A549 (cell line): ENCODE measurements at regions not wholly inside any gene's neighbourhood (a gene's known extent, or its start where the extent isn't known, plus 50 kb on each side); places are given as distances from the start of the nearest gene placed in this dataset.
A peak's percentile ranks its signal among the peaks of the same experiment; 100 is the strongest.

Source experiments
- ATAC-seq, 2 experiments: fragments of 200-7000 bp in 1 of 2; fragments of >200 bp in 1 of 2; cut with Nextera tagmentation in 1 of 2; cut with Tn5 transposase in 1 of 2; 3 replicates each; pipeline versions ENCODE4 v1.8.0 to v1.9.1; 2018 to 2020; ENCODE audit warnings: mild to moderate bottlenecking in 1 of 2, moderate library complexity in 1 of 2
- CTCF ChIA-PET: fragments of 300-600 bp; sonication (Branson Sonifier 250); formaldehyde crosslinking; extraction: SDS; loops from one replicate; lab custom pipeline; 2021; ENCODE audit warnings: antibody characterized with exemption, inconsistent platforms; lab: Yijun Ruan, JAX
- POLR2A ChIA-PET: fragments of 350-600 bp; formaldehyde crosslinking; extraction: SDS; loops from one replicate; lab custom pipeline; 2021; ENCODE audit warnings: antibody characterized with exemption, inconsistent platforms; lab: Yijun Ruan, JAX
- DNase-seq, 2 experiments: peaks; one replicate each; pipeline versions ENCODE4 v3.0.0 to v3.0.0-alpha.2; 2011 to 2016; ENCODE audit warnings: low read depth in 1 of 2, low spot score in 1 of 2
- FAIRE-seq: peaks from 2 replicates; lab custom pipeline; 2011; peaks lifted over from hg19 to GRCh38; lab: Jason Lieb, UNC
- H3K27ac ChIP-seq, 2 experiments: fragments of >200 bp; sonication (Bioruptor Twin); formaldehyde crosslinking; 3 replicates each; pipeline ENCODE4 v1.5.1; 2016 to 2017
- H3K4me1 ChIP-seq: fragments of >200 bp; sonication (Bioruptor Twin); formaldehyde crosslinking; 3 replicates; pipeline ENCODE4 v1.6.1; 2016
- H3K4me2 ChIP-seq: fragments of >200 bp; sonication (Bioruptor Twin); formaldehyde crosslinking; 3 replicates; pipeline ENCODE4 v1.6.1; 2016
- H3K4me3 ChIP-seq: fragments of >200 bp; sonication (Bioruptor Twin); formaldehyde crosslinking; 3 replicates; pipeline ENCODE4 v1.5.1; 2016
- H3K9me3 ChIP-seq: fragments of >200 bp; sonication (Bioruptor Twin); formaldehyde crosslinking; 3 replicates; pipeline ENCODE4 v1.6.1; 2016
- ATOH8 ChIP-seq: fragments of 250-450 bp; sonication (Bioruptor Pico); IDR thresholded peaks from 2 replicates; pipeline ENCODE4 v1.5.0; 2020; ENCODE audit warnings: low read depth, mild to moderate bottlenecking, moderate library complexity
- BHLHE40 ChIP-seq: IDR thresholded peaks from 2 replicates; pipeline ENCODE4 v1.6.1; 2012; ENCODE audit warnings: low read depth, low read length, inconsistent platforms
- CBX8 ChIP-seq: fragments of 200-600 bp; sonication (generic); IDR thresholded peaks from 2 replicates; pipeline ENCODE4 v1.6.1; 2016
- CEBPB ChIP-seq, 2 experiments: fragments of >200 bp in 1 of 2; sonication (Bioruptor Twin) in 1 of 2; formaldehyde crosslinking in 1 of 2; IDR thresholded peaks; 2 replicates each; pipeline ENCODE4 v1.6.1; 2012 to 2016
- CHD4 ChIP-seq: fragments of 200-600 bp; sonication (generic); IDR thresholded peaks from 2 replicates; pipeline ENCODE4 v1.6.1; 2016; ENCODE audit warnings: antibody characterized with exemption, mild to moderate bottlenecking, borderline replicate concordance
- CTCF ChIP-seq: fragments of >200 bp; sonication (Bioruptor Twin); formaldehyde crosslinking; IDR thresholded peaks from 3 replicates; pipeline ENCODE4 v1.5.1; 2016
- EHF ChIP-seq: fragments of 250-450 bp; sonication (Bioruptor Pico); IDR thresholded peaks from 2 replicates; pipeline ENCODE4 v1.5.0; 2020; ENCODE audit warnings: mild to moderate bottlenecking
- ESRRA ChIP-seq: fragments of 150-350 bp; IDR thresholded peaks from 2 replicates; pipeline ENCODE4 v1.6.1; 2014; ENCODE audit warnings: mild to moderate bottlenecking, low read length, borderline replicate concordance
- FOSB ChIP-seq: fragments of 250-450 bp; sonication (Bioruptor Pico); IDR thresholded peaks from 2 replicates; pipeline ENCODE4 v1.5.0; 2020; ENCODE audit warnings: mild to moderate bottlenecking, moderate library complexity
- GATA3 ChIP-seq: IDR thresholded peaks from 2 replicates; pipeline ENCODE4 v1.6.1; 2012; ENCODE audit warnings: borderline replicate concordance
- HES2 ChIP-seq: fragments of >200 bp; sonication (Bioruptor Twin); formaldehyde crosslinking; IDR thresholded peaks from 2 replicates; pipeline ENCODE4 v1.6.1; 2016
- HEYL ChIP-seq: fragments of 250-450 bp; sonication (Bioruptor Pico); IDR thresholded peaks from 2 replicates; pipeline ENCODE4 v1.8.0; 2021; ENCODE audit warnings: mild to moderate bottlenecking, moderate library complexity
- HOXA7 ChIP-seq: fragments of 250-450 bp; sonication (Bioruptor Pico); IDR thresholded peaks from 2 replicates; pipeline ENCODE4 v1.5.0; 2020; ENCODE audit warnings: mild to moderate bottlenecking, moderate library complexity
- JUN ChIP-seq, 2 experiments: fragments of >200 bp; sonication (Bioruptor Twin); formaldehyde crosslinking; IDR thresholded peaks; 2 replicates in 1 of 2; 3 replicates in 1 of 2; pipeline ENCODE4 v1.6.1; 2016 to 2017
- KDM1A ChIP-seq: fragments of 200-600 bp; sonication (generic); IDR thresholded peaks from 2 replicates; pipeline ENCODE4 v1.6.1; 2016; ENCODE audit warnings: low read depth, mild to moderate bottlenecking
- MAZ ChIP-seq: fragments of 150-350 bp; IDR thresholded peaks from 2 replicates; pipeline ENCODE4 v1.6.1; 2014; ENCODE audit warnings: antibody characterized with exemption, low read depth, low read length, borderline replicate concordance
- MYC ChIP-seq: IDR thresholded peaks from 2 replicates; pipeline ENCODE4 v1.6.1; 2012; ENCODE audit warnings: mild to moderate bottlenecking, inconsistent platforms, low read length, improper control_type of control experiment, borderline replicate concordance
- POLR2A ChIP-seq: IDR thresholded peaks from 2 replicates; pipeline ENCODE4 v1.6.1; 2012; ENCODE audit warnings: mild to moderate bottlenecking, low read length
- RCOR1 ChIP-seq: fragments of 150-350 bp; IDR thresholded peaks from 2 replicates; pipeline ENCODE4 v1.6.1; 2014; ENCODE audit warnings: antibody characterized with exemption, low read length, low read depth
- TFCP2L1 ChIP-seq: fragments of 250-450 bp; sonication (Bioruptor Pico); IDR thresholded peaks from 2 replicates; pipeline ENCODE4 v1.5.0; 2021; ENCODE audit warnings: mild to moderate bottlenecking
- TP53 ChIP-seq: fragments of 250-450 bp; sonication (Bioruptor Pico); IDR thresholded peaks from 2 replicates; pipeline ENCODE4 v1.5.0; 2021; ENCODE audit warnings: mild to moderate bottlenecking, moderate library complexity
- ZC3H11A ChIP-seq: fragments of 450-650 bp; IDR thresholded peaks from 2 replicates; pipeline ENCODE4 v1.6.1; 2014; ENCODE audit warnings: antibody characterized with exemption, mild to moderate bottlenecking
- ZFP36 ChIP-seq: fragments of 450-650 bp; IDR thresholded peaks from 2 replicates; pipeline ENCODE4 v1.6.1; 2014; ENCODE audit warnings: borderline replicate concordance; ENCODE audit not compliant: partially characterized antibody
- ZSCAN20 ChIP-seq: fragments of 250-450 bp; sonication (Bioruptor Pico); IDR thresholded peaks from 2 replicates; pipeline ENCODE4 v1.8.0; 2022; ENCODE audit warnings: mild to moderate bottlenecking, moderate library complexity
- WGBS: methylation state at CpG from one replicate; pipeline ENCODE4 v1.1.6; 2017; ENCODE audit errors: missing lambda C conversion rate; 5-methylcytosine and 5-hydroxymethylcytosine counted together

- TF ChIP-seq ZSCAN20 (CRISPR knock-in tag) (no peak), CEBPB (IDR thresholded peaks at IDR 0.05) (no peak), CHD4 (no peak), HES2 (no peak), ESRRA (no peak)
These were observed 136.3 kb downstream of the CEP120 start (continued) for GRCh38 chr5:123286891-123287290.

GRCh38 chr5:123285122-123286023, 137.8 kb downstream of the CEP120 start:
- POLR2A ChIA-PET, result no interaction called here
- CTCF ChIA-PET, result no interaction called here
- peak; percentile 47 to 67; a peak in 4 of 6 replicates for ATAC-seq
- TF ChIP-seq EHF (CRISPR knock-in tag) (no peak), POLR2A (no peak), JUN (IDR thresholded peaks at IDR 0.05) (no peak), TP53 (CRISPR knock-in tag) (no peak), CHD4 (no peak), CEBPB (IDR thresholded peaks at IDR 0.05) (no peak)
- no peak for DNase-seq
- no peaks in the 10 kb centered on the region for H3K4me1 ChIP-seq
- peak overlapping the region; percentile 26; the same call in 1 of the 3 replicates for H3K4me3 ChIP-seq
- WGBS, result 31% methylated on average over 31 of the region's 34 CpGs
- FAIRE-seq, result no peak
- peak overlapping the region; percentile 68 for H3K4me2 ChIP-seq
- no peak overlapping the region for H3K27ac ChIP-seq
- no peaks in the 10 kb centered on the region for H3K9me3 ChIP-seq

- POLR2A ChIA-PET, result no interaction called here
- WGBS, result 12% methylated on average over 1 of the region's 1 CpG
These were observed 139.7 kb downstream of the CEP120 start for GRCh38 chr5:123283499-123283898.

More at GRCh38 chr5:123283499-123283898, 139.7 kb downstream of the CEP120 start:
- CTCF ChIA-PET, result no interaction called here
- no peak for FAIRE-seq
- no peak overlapping the region for H3K4me2 ChIP-seq
- ATAC-seq, result no peak
- DNase-seq, result no peak
- no peaks in the 10 kb centered on the region for H3K9me3 ChIP-seq
- H3K4me3 ChIP-seq, result no peak overlapping the region
- H3K4me1 ChIP-seq, result no peaks in the 10 kb centered on the region
- no peak for TF ChIP-seq BHLHE40
- no peak for TF ChIP-seq CTCF
- TF ChIP-seq RCOR1, result no peak
- no peak for TF ChIP-seq FOSB
- TF ChIP-seq JUN (IDR thresholded peaks at IDR 0.05), result no peak
- TF ChIP-seq ZC3H11A, result no peak
- TF ChIP-seq TP53 (CRISPR knock-in tag), result no peak
- TF ChIP-seq CBX8, result no peak
- no peak for TF ChIP-seq ATOH8 (CRISPR knock-in tag)
- TF ChIP-seq HOXA7, result no peak
- TF ChIP-seq MAZ, result no peak
- no peak for TF ChIP-seq HEYL (CRISPR knock-in tag)
- no peak for TF ChIP-seq GATA3
- no peak for TF ChIP-seq KDM1A
- no peak for TF ChIP-seq MYC
- TF ChIP-seq ZFP36, result no peak
- TF ChIP-seq TFCP2L1 (CRISPR knock-in tag), result no peak
- TF ChIP-seq, all 56 proteins: peak for 0
- no peak overlapping the region for H3K27ac ChIP-seq
